Kidney epithelial cell (primary cell): ENCODE measurements at regions not wholly inside any gene's neighbourhood (a gene's known extent, or its start where the extent isn't known, plus 50 kb on each side); places are given as distances from the start of the nearest gene placed in this dataset.
A peak's percentile ranks its signal among the peaks of the same experiment; 100 is the strongest.

Experiments used
- DNase-seq: peaks from one replicate; pipeline ENCODE4 v3.0.0-alpha.2; 2010; ENCODE audit warnings: low read depth
- H3K27me3 ChIP-seq: 2 replicates; pipeline ENCODE4 v1.6.0; 2011; ENCODE audit warnings: low read length; ENCODE audit not compliant: control insufficient read depth, insufficient read depth
- H3K36me3 ChIP-seq: 2 replicates; pipeline ENCODE4 v1.5.1; 2011; ENCODE audit warnings: low read length; ENCODE audit not compliant: control insufficient read depth, insufficient read depth
- H3K4me3 ChIP-seq: 2 replicates; pipeline ENCODE4 v1.5.1; 2011; ENCODE audit warnings: low read depth, mild to moderate bottlenecking, control low read depth, low read length
- TF ChIP-seq, protein P1 (sequence below): IDR thresholded peaks from 2 replicates; pipeline ENCODE4 v1.5.1; 2011; ENCODE audit warnings: mild to moderate bottlenecking, moderate library complexity, low read length, control low read depth, inconsistent platforms; ENCODE audit not compliant: insufficient read depth, poor library complexity, severe bottlenecking

DNA sequence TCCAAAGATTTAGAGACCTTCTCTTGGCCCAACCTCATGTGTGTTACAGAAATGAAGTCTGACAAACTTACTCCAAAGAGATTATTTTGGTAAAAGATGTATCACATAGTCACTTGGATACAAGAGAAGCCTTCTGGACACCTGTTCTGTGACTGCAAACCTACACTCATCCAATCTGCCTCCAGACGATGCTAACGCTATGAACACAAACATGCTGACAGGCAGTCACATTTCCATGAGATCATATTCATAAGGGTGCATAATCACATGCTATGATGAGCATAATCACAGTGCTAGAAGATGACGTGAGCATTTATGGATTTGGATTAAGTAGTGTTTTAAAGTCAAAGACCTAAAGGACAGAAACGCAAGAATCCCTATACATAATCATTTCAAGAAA is 340.2 kb downstream of the HACE1 start:
- H3K27me3 ChIP-seq, result no peaks in the 10 kb centered on the region
- H3K4me3 ChIP-seq, result no peak overlapping the region
- TF ChIP-seq, protein P1, sequence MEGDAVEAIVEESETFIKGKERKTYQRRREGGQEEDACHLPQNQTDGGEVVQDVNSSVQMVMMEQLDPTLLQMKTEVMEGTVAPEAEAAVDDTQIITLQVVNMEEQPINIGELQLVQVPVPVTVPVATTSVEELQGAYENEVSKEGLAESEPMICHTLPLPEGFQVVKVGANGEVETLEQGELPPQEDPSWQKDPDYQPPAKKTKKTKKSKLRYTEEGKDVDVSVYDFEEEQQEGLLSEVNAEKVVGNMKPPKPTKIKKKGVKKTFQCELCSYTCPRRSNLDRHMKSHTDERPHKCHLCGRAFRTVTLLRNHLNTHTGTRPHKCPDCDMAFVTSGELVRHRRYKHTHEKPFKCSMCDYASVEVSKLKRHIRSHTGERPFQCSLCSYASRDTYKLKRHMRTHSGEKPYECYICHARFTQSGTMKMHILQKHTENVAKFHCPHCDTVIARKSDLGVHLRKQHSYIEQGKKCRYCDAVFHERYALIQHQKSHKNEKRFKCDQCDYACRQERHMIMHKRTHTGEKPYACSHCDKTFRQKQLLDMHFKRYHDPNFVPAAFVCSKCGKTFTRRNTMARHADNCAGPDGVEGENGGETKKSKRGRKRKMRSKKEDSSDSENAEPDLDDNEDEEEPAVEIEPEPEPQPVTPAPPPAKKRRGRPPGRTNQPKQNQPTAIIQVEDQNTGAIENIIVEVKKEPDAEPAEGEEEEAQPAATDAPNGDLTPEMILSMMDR, result no peak
- DNase-seq, result no peak
- H3K36me3 ChIP-seq, result no peaks in the 10 kb centered on the region

DNA sequence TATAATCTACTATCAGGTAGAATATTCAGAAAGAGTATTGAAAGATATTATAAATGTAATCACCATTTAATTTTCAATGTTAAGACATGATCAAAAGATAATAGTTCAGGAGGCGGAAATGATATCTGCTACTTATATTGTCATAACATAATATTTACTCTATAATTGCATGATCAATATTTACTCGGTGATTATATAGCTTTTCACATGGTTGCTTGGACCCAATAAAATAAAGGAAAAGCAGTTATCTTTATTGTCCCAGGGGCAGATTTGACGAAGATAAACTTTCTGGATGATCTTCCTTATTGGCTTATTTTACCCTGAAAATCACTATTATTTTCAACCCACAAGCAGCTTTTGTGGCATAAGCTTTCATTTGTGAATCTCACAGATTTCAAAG is 350.4 kb downstream of the HACE1 start:
- Histone ChIP-seq H3K27me3 (no peaks in the 10 kb centered on the region), H3K4me3 (no peak overlapping the region), H3K36me3 (no peaks in the 10 kb centered on the region)
- no peak for DNase-seq
- TF ChIP-seq, protein P1, result no peak

DNA sequence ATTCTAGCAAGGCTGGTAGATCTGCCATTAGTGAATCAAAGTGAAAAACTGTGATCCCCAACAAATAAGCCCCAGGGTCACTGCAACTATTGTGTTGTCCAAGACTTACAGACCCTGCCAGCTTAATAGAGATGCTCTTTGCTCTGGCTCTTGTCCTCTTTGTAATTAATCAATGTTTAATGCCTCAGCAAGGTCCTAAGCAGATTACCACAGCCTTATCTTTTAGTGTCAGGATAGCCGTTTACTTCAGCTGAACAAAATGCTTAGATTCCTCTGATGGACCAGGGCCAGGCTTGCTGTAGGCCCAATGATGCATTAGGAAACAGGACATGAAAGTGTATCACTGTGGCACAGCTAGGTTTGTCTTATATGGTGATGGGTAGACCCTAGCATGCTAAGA is 353.3 kb downstream of the HACE1 start:
- no peaks in the 10 kb centered on the region for H3K27me3 ChIP-seq
- TF ChIP-seq, protein P1, result no peak
- H3K4me3 ChIP-seq, result no peak overlapping the region
- H3K36me3 ChIP-seq, result no peaks in the 10 kb centered on the region
- DNase-seq, result no peak

DNA sequence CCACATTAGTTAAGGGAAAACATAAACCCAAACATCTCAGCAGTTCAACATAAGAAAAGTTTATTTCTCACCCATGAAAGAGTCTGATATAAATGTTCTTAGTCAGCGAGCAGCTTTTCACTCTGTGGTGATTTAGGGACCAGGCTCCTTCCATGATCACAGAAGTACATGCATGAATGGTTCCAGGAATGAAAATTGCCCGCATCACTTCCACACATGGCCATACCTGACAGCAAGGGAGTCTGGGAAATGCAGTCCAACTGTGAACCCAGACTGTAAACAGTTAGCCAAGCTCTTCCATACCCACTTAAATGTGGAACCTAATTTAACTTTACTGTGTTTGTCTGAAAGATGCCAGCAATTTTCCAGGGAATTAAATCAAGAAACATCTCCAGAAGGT is 353.9 kb downstream of the HACE1 start:
- no peaks in the 10 kb centered on the region for H3K27me3 ChIP-seq
- H3K36me3 ChIP-seq, result no peaks in the 10 kb centered on the region
- TF ChIP-seq, protein P1, result no peak
- no peak overlapping the region for H3K4me3 ChIP-seq
- DNase-seq, result peak; percentile 12

DNA sequence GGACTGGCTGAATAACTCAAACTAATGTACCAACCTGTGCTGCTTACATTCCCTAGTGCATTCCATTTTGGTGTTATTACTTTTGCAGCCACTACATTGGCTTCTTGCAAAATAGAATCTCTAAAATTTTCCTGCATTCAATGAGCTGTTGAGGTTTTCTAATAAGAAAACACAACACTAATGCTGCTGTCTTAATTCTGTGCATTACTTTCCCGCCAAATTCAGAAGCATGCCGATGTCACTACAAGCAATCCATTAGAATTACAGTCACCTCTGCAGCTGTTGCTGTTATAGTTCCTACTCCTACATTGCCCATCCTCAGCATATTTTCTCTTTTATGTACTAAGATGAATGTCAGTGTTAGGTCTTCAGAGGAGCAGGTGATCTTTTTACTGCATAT is 359.5 kb downstream of the HACE1 start:
- no peaks in the 10 kb centered on the region for H3K36me3 ChIP-seq
- H3K4me3 ChIP-seq, result no peak overlapping the region
- TF ChIP-seq, protein P1, result no peak
- H3K27me3 ChIP-seq, result no peaks in the 10 kb centered on the region
- no peak for DNase-seq

DNA sequence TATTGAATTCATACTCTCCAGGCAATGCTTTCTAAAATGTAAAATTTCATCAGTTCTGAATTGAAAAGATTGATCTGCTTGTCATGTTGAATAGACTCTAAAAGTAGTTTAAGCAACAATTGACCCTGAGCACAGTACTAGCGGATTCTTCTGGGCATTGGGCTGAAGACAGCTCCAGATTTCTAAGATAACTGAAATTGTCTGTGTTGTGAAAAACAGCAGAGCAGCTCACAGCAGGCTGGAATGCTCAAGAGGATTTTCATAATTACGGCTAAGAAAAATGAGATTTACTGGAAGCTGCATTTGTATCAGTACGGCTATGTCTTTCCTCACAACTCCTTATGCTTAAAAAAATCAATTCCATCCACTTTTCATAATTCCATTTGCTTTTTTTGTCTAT is 373.7 kb downstream of the HACE1 start:
- TF ChIP-seq, protein P1, result no peak
- no peak for DNase-seq
- Histone ChIP-seq H3K4me3 (no peak overlapping the region), H3K36me3 (no peaks in the 10 kb centered on the region), H3K27me3 (no peaks in the 10 kb centered on the region)
